ENCODE measurements at regions not wholly inside any gene's neighbourhood (a gene's known extent, or its start where the extent isn't known, plus 50 kb on each side); places are given as distances from the start of the nearest gene placed in this dataset.

- Histone ChIP-seq H3K9ac (no peak overlapping the region), H3K27ac (ENCODE audit: low read depth in 2 of 2, low read length in 1 of 2) (no peak overlapping the region), H3K4me3 (ENCODE audit: low read depth in 2 of 2, low read length in 1 of 2) (no peak overlapping the region), H3K9me3 (peaks cover 9% of the 10 kb centered on the region; the same call in 1 of the 2 replicates), H3K36me3 (replicated peaks in 1 of 2; ENCODE audit: control insufficient read depth in 1 of 2, insufficient read depth in 2 of 2, low read length in 1 of 2) (no peaks in the 10 kb centered on the region), H3K9me2 (no peaks in the 10 kb centered on the region), H3K79me2 (ENCODE audit: insufficient read depth) (0 out of 2 replicates have a peak, but pooled peaks cover 3% of the 10 kb centered on the region), H2AFZ (ENCODE audit: low read depth) (no peak overlapping the region), H3F3A (replicated peaks; ENCODE audit: insufficient read depth) (peaks cover 4% of the 10 kb centered on the region), H4K20me1 (ENCODE audit: insufficient read depth) (no peaks in the 10 kb centered on the region), H3K27me3 (ENCODE audit: insufficient read depth) (no peaks in the 10 kb centered on the region), H3K4me1 (ENCODE audit: control insufficient read depth in 1 of 2, insufficient read depth in 2 of 2, low read depth in 1 of 2, low read length in 1 of 2) (peaks cover 1 to 16% of the 10 kb centered on the region in 2 experiments; a peak in 2 of 4 replicates), H3K4me2 (no peak overlapping the region)
- ChIA-PET CTCF (interaction anchor here (0.6 kb wide), 1 partner anchor 13 kb away, joined by 3 read pairs; no protein-coding TSS in a partner anchor), POLR2A (no interaction called here)
- DNase-seq, result no peak
- WGBS (ENCODE audit: low lambda C conversion rate), result 90% methylated on average over 15 of the region's 18 CpGs
- TF ChIP-seq FOSL2 (IDR thresholded peaks at IDR 0.05; ENCODE audit: borderline replicate concordance, low read depth) (no peak), USF2 (IDR thresholded peaks at IDR 0.05; ENCODE audit: borderline replicate concordance, low read depth, low read length) (no peak), RAD21 (IDR thresholded peaks at IDR 0.05; ENCODE audit: low read length) (no peak), PBX3 (IDR thresholded peaks at IDR 0.05) (no peak), TCF12 (IDR thresholded peaks at IDR 0.05) (no peak), GABPA (IDR thresholded peaks at IDR 0.05; ENCODE audit: low read depth) (no peak), USF1 (IDR thresholded peaks at IDR 0.05; ENCODE audit: borderline replicate concordance, low read depth) (no peak), SIN3A (IDR thresholded peaks at IDR 0.05; ENCODE audit: borderline replicate concordance, low read depth, low read length) (no peak), IRF3 (IDR thresholded peaks at IDR 0.05; ENCODE audit: low read depth, low read length) (no peak), MEF2A (IDR thresholded peaks at IDR 0.05; ENCODE audit: borderline replicate concordance, low read depth) (no peak), EP300 (IDR thresholded peaks at IDR 0.05; ENCODE audit: borderline replicate concordance in 1 of 2, low read depth in 1 of 2, low read length in 1 of 2) (no peak), ELF1 (IDR thresholded peaks at IDR 0.05) (no peak), RCOR1 (IDR thresholded peaks at IDR 0.05; ENCODE audit: low read length) (no peak), NRF1 (IDR thresholded peaks at IDR 0.05; ENCODE audit: low read depth, low read length) (no peak), SMC3 (IDR thresholded peaks at IDR 0.05; ENCODE audit: low read depth, low read length) (no peak), TAF1 (IDR thresholded peaks at IDR 0.05; ENCODE audit: borderline replicate concordance, low read depth, low read length) (no peak), RXRA (IDR thresholded peaks at IDR 0.05; ENCODE audit: borderline replicate concordance, low read depth) (no peak), REST (IDR thresholded peaks at IDR 0.05; ENCODE audit: low read depth, low read length) (no peak), FOXM1 (IDR thresholded peaks at IDR 0.05; ENCODE audit: low read depth) (no peak)
Measured at GRCh38 chr11:69357458-69358397, 63.8 kb downstream of the MYEOV start.
